ENCODE measurements at regions not wholly inside any gene's neighbourhood (a gene's known extent, or its start where the extent isn't known, plus 50 kb on each side); places are given as distances from the start of the nearest gene placed in this dataset.

DNA sequence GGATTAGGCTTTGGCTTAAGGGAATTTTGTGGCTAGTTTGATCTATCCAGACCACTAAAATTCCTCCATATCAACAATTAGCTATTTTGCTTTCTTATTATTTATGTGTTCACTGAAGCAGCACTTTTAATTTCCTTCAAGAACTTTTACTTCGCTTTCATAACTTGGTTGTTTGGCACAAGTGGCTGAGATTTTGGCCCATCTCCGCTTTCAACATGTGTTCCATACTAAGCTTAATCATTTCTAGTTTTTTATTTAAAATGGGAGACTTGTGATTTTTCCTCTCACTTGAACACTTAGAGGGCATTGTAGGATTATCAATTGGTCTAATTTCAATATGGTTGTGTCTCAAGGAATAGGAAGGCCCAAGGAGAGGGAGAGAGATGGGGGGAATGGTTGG, 102.4 kb upstream of the HSF2 start:
- Mint-ChIP-seq H3K27ac (no peak overlapping the region), H3K4me1 (no peaks in the 10 kb centered on the region), H3K4me3 (no peak overlapping the region), H3K9me3 (peaks cover 10% of the 10 kb centered on the region in 2 donors), H3K36me3 (no peaks in the 10 kb centered on the region), H3K27me3 (ENCODE audit: low read depth in 2 of 2) (no peaks in the 10 kb centered on the region)
- WGBS (ENCODE audit: insufficient coverage) = 82% methylated on average over 2 of the region's 2 CpGs
- no peak overlapping the region for H3K27ac ChIP-seq (ENCODE audit: low read length)
- DNase-seq = no peak
- H3K27me3 ChIP-seq (ENCODE audit: control insufficient read depth, insufficient read depth, low read length) = no peaks in the 10 kb centered on the region
- no peak overlapping the region for H3K4me3 ChIP-seq (ENCODE audit: low read length)
- H3K4me1 ChIP-seq (ENCODE audit: control insufficient read depth, insufficient read depth, low read length) = no peaks in the 10 kb centered on the region
- no peak for ATAC-seq
- no peaks in the 10 kb centered on the region for H3K36me3 ChIP-seq (ENCODE audit: control insufficient read depth, insufficient read depth, low read length)
- intact Hi-C loops (cut with micrococcal nuclease) = no loop called here
- no peaks in the 10 kb centered on the region for H3K9me3 ChIP-seq (ENCODE audit: control insufficient read depth, insufficient read depth, low read length)
- TF ChIP-seq, protein P1, sequence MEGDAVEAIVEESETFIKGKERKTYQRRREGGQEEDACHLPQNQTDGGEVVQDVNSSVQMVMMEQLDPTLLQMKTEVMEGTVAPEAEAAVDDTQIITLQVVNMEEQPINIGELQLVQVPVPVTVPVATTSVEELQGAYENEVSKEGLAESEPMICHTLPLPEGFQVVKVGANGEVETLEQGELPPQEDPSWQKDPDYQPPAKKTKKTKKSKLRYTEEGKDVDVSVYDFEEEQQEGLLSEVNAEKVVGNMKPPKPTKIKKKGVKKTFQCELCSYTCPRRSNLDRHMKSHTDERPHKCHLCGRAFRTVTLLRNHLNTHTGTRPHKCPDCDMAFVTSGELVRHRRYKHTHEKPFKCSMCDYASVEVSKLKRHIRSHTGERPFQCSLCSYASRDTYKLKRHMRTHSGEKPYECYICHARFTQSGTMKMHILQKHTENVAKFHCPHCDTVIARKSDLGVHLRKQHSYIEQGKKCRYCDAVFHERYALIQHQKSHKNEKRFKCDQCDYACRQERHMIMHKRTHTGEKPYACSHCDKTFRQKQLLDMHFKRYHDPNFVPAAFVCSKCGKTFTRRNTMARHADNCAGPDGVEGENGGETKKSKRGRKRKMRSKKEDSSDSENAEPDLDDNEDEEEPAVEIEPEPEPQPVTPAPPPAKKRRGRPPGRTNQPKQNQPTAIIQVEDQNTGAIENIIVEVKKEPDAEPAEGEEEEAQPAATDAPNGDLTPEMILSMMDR (IDR thresholded peaks at IDR 0.05) = no peak

DNA sequence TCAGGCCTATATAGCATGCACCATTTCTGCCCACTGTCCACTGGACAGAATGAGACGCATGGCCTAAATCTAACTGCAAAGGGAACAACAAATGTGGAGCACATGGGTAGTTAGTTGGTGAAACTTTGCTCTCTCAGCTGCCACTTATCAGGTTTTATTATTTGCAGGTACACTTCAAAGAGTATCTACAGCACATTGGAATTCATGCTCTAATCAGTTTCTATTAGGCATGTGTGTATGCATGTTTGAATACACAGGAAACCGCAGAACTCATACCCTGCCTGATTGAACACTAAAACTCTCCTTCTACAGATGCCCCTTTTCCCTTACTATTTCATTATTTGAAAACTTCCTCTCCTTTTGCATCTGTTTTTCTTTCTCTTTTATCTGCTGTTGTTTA, 97.4 kb upstream of the HSF2 start:
- H3K4me3 ChIP-seq (ENCODE audit: low read length) = no peak overlapping the region
- Mint-ChIP-seq H3K9me3 (peaks cover 8 to 14% of the 10 kb centered on the region in 2 donors), H3K36me3 (no peaks in the 10 kb centered on the region), H3K4me3 (no peak overlapping the region), H3K4me1 (no peaks in the 10 kb centered on the region), H3K27me3 (ENCODE audit: low read depth in 2 of 2) (no peaks in the 10 kb centered on the region), H3K27ac (no peak overlapping the region)
- ATAC-seq = no peak
- DNase-seq = no peak
- intact Hi-C loops (cut with micrococcal nuclease) = no loop called here
- no peaks in the 10 kb centered on the region for H3K27me3 ChIP-seq (ENCODE audit: control insufficient read depth, insufficient read depth, low read length)
- WGBS (ENCODE audit: insufficient coverage) = 95% methylated on average over 2 of the region's 2 CpGs
- H3K9me3 ChIP-seq (ENCODE audit: control insufficient read depth, insufficient read depth, low read length) = no peaks in the 10 kb centered on the region
- H3K27ac ChIP-seq (ENCODE audit: low read length) = no peak overlapping the region
- H3K4me1 ChIP-seq (ENCODE audit: control insufficient read depth, insufficient read depth, low read length) = no peaks in the 10 kb centered on the region
- no peaks in the 10 kb centered on the region for H3K36me3 ChIP-seq (ENCODE audit: control insufficient read depth, insufficient read depth, low read length)
- TF ChIP-seq, protein P1 (IDR thresholded peaks at IDR 0.05) = no peak

DNA sequence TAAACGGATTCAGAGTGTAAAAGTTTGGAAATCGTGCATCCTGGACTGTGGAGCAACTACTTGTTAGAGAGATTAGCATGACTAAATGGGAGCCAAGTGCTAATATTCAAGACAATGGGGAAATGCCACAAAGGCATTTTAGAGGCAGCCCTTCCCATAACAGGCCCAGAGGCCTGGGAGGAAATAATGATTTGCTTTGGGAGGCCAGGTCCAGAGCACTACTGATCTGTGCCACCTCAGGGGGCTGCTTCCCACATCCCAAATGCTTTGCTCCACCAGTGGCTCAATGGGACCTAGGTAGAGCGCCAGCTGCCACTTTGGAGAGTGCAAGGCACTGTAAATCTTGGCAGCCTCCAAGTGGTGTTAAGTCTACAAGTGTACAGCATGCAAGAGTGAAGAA, 91.9 kb upstream of the HSF2 start:
- Histone ChIP-seq H3K4me3 (ENCODE audit: low read length) (no peak overlapping the region), H3K27me3 (ENCODE audit: control insufficient read depth, insufficient read depth, low read length) (no peaks in the 10 kb centered on the region), H3K27ac (ENCODE audit: low read length) (no peak overlapping the region), H3K4me1 (ENCODE audit: control insufficient read depth, insufficient read depth, low read length) (no peaks in the 10 kb centered on the region), H3K36me3 (ENCODE audit: control insufficient read depth, insufficient read depth, low read length) (no peaks in the 10 kb centered on the region), H3K9me3 (ENCODE audit: control insufficient read depth, insufficient read depth, low read length) (peaks cover 5% of the 10 kb centered on the region)
- Mint-ChIP-seq H3K36me3 (no peaks in the 10 kb centered on the region), H3K4me3 (no peak overlapping the region), H3K9me3 (peaks cover 7 to 10% of the 10 kb centered on the region in 2 donors), H3K4me1 (no peaks in the 10 kb centered on the region), H3K27me3 (ENCODE audit: low read depth in 2 of 2) (no peaks in the 10 kb centered on the region), H3K27ac (no peak overlapping the region)
- 86% methylated on average over 3 of the region's 3 CpGs for WGBS (ENCODE audit: insufficient coverage)
- intact Hi-C loops (cut with micrococcal nuclease) = no loop called here
- no peak for ATAC-seq
- TF ChIP-seq, protein P1 (IDR thresholded peaks at IDR 0.05) = no peak
- no peak for DNase-seq

DNA sequence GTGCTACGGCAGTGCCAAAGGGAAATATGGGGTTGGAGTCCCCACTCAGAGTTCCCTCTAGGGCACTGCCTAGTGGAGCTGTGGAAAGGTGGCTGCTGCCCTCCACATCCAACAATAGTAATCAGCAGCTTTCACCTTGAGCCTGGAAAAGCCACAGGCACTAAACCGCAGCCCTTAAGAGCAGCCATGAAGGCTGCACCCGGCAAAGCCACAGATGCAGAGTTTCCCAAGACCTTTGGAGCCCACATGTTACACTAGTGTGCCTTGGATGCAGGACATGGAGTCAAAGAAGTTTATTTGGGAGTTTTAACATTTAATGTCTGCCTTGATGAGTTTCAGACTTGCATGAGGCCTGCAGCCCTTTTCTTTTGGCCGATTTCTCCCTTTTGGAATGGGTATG, 91.4 kb upstream of the HSF2 start:
- Mint-ChIP-seq H3K9me3 (peaks cover 6 to 10% of the 10 kb centered on the region in 2 donors), H3K4me1 (no peaks in the 10 kb centered on the region), H3K27me3 (ENCODE audit: low read depth in 2 of 2) (no peaks in the 10 kb centered on the region), H3K27ac (no peak overlapping the region), H3K36me3 (no peaks in the 10 kb centered on the region), H3K4me3 (no peak overlapping the region)
- Histone ChIP-seq H3K27me3 (ENCODE audit: control insufficient read depth, insufficient read depth, low read length) (no peaks in the 10 kb centered on the region), H3K27ac (ENCODE audit: low read length) (no peak overlapping the region), H3K4me1 (ENCODE audit: control insufficient read depth, insufficient read depth, low read length) (no peaks in the 10 kb centered on the region), H3K4me3 (ENCODE audit: low read length) (no peak overlapping the region), H3K36me3 (ENCODE audit: control insufficient read depth, insufficient read depth, low read length) (no peaks in the 10 kb centered on the region), H3K9me3 (ENCODE audit: control insufficient read depth, insufficient read depth, low read length) (peaks cover 5% of the 10 kb centered on the region)
- DNase-seq (no peak), ATAC-seq (no peak)
- intact Hi-C loops (cut with micrococcal nuclease) = no loop called here
- TF ChIP-seq, protein P1 (IDR thresholded peaks at IDR 0.05) = no peak
- 94% methylated on average over 3 of the region's 4 CpGs for WGBS (ENCODE audit: insufficient coverage)
